Stimulated activated CD4-positive, alpha-beta T cell treated with anti-CD3 and anti-CD28 coated beads, Interleukin-4, amount 100 ng/mL, for 24 hours (primary cell): ENCODE measurements at regions not wholly inside any gene's neighbourhood (a gene's known extent, or its start where the extent isn't known, plus 50 kb on each side); places are given as distances from the start of the nearest gene placed in this dataset.
"Not testable (repeated sequence)": the region's sequence is repeated elsewhere in the genome, so short reads cannot be mapped to it uniquely, and the experiment has no call there.

Experiments
- DNase-seq: peaks from one replicate; pipeline ENCODE4 v3.0.0-alpha.2; 2020

DNA sequence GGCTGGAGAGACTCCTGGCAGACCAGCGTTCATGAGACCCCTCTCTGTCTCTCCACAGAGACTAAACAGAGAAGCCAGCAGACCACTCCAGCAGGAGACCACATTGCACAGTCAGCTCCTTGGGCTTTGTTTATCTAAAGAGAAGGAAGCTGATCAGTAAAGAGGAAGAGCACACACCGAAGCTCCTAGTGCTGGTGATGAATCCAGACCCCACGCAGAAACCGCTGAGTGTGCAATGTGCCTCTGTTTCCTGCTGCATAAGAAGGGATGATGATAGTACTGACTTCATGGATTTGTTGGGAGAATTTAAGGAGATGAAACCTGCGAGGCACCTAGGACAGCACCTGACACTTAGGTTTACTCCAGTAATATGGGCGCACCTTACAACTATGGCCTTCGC, 544.1 kb upstream of the ID2 start:
- DNase-seq, result no peak

DNA sequence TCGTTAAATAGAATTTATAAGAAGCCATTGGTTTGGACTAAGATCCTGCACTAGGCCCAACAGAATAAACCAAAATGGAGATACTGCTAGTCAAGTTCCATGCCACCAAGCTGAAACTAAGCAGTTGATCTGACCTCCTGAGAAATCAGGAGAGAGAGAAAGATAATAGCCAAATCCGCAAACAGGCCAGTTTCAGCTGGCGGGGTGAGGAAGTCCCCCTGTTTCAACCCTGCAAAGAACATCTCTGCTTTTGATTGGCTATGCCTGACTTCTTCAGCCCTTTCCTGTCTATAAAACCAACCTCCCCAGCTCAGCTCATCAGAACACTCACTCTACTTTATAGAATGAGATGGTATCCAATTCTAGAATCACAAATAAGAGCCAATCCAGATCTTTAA, 543.3 kb upstream of the ID2 start:
- DNase-seq, result no peak

DNA sequence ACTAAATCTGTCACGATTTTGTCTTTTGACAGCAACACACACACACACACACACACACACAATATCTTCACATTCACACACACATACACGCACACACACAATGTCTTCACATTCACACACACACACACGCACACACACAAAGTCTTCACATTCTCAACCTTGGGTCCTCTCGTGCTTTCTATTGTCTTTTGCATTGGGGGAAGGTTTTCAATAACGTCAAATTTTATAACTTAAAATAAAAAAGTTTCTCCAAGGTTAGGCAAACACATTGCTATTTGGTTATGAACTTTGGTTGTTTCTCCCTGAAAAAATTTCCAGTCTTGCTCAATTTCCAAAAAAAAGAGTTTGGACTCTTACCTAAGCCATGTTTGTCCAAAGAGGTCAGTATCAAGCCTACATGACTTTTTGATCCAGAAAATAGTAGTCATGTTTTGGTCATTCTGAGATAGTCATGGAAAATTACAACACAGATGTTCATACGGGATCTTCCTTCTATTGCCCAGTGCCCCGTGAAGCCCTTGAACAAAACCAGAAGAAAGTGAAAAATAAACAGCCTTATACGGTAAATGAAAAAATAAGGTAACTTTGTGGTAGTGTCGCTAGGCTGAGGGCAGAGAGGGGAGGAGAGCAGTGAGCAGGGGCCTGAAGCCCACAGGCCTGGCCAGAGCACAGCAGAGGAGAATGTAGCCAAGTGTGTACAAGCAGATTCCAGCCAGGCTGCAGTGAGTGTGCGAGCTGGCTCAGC, 542.8 kb upstream of the ID2 start:
- DNase-seq, result no peak

DNA sequence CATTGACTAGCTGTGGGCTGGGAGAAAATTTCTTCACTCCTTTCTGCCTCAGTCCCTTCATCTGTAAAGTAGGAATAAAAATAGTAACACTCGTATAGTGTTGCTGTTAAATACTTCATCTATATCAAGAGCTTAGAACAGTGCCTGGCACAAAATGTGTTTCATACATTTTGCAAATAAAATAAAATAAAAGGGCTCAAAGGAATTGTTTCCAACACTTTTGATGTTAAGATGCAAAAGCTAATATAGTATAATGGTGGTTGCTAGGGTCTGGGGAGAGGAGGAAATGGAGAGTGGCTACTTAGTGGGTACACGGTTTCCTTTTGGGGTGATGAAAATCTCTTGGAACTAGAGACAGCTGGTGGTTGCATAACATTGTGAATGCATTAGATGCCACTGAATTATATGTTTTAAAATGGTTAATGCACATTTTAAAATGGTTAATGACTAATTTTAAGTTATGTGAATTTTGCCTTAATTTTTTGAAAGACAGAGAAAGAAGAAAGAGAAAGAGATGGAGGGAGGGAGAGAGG, 542.1 kb upstream of the ID2 start:
- DNase-seq, result no peak

DNA sequence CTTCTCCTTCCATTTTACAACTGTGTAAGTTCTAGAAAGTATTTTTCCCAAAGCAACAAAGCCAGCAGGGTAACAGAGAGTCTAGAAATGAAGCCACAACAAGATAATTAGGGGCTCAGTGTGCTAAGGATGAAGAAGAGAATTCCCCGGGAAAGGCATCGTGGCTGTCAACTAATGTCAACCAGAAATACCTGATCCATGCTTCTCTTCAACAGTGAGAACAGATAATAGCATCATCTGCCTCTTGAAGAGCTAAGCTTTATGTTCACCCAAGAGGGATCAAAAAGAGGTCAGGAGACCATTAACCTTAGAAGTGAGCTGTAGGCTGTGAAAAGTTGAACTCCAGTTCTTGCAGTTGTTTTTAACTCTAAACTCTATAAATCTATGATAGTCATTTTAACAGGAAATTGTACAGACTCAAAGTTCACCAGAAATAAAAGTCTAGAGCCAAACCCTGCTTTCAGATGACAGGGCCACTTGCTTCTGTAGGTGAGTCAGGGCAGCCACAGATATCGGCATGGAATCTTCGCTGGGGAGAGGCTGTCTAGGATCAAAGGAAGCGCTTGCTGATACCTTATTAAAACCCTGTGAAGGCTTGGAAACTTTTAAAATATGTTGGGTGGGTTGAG, 540.7 kb upstream of the ID2 start:
- DNase-seq, result no peak

DNA sequence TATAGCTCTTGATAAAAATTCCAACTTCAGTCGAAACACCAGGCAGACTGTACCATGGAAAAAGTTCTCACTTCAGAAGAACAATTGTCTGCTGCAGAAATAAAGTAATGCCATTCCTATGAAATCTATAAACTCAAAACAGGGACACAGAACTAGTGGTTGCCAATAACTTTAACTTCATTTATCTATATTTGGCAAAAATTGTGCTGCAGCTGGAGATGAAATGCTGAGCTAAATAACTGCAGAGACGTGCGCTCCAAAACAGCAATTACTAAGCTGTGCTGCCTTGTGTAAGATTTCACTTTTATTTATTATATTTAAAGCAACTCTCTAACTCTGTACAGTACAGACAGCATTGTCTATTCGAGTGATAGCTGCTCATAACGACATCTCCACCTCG, 540.1 kb upstream of the ID2 start:
- DNase-seq, result no peak

DNA sequence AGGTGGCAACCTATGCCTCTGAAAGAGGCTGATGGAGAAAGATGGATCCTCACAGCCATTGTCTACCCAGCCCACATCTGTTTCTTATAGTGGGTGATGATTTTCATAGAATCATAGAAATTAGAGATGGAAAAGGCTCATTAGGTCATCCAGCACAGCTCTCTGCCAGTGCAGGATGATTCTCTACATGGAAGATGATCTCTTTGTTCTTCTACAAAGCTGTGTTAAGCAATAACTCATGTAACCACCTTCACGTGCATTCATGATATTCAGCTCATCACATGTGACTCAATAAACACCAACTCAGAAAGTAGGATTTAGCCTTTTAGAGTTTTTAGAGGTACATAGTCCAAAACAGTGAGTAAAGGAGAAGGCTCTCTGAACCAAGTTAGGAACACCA, 539.4 kb upstream of the ID2 start:
- DNase-seq, result no peak

DNA sequence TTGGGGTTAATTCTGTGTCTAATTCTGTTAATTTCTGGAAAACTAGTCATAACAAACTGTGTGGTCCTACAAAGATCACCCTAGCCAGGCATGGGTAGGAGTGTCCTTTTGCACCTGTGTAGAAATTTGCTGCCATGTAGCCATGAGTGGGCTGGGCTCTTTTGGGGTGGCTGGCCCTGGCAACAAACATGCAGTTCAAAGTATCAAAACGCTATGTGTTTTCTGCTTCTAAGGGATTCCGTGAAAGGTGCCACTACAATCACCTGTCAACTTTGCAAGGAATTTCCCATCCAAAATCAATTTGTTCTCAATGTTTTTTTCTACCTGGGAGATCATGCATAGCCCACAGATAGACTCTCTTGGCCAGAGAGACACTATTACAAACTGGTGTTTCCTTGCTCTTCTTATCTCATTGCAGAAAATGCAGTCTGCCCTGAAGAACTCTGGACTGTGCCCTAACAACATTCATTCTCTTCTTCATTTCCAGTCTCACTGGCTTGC, 537.7 kb upstream of the ID2 start:
- no peak for DNase-seq

DNA sequence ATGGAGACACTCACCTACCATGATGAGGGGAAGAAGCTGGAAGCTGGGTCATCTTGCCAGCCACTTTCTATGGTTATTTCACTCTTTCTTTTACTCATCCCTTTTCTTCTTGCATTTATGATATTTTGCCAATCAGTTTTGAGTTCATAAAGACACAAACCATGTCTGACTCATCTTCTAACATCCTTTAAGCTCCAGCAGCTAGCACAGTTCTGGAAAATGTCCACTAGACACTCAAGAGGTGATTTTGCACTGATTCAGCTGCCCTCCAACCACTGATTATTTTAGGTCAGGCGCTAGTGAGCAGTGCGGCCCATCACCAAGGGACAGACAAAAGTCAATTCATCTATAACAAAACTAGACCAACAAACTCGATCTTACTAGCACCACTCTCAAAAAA, 537.1 kb upstream of the ID2 start:
- DNase-seq, result no peak

DNA sequence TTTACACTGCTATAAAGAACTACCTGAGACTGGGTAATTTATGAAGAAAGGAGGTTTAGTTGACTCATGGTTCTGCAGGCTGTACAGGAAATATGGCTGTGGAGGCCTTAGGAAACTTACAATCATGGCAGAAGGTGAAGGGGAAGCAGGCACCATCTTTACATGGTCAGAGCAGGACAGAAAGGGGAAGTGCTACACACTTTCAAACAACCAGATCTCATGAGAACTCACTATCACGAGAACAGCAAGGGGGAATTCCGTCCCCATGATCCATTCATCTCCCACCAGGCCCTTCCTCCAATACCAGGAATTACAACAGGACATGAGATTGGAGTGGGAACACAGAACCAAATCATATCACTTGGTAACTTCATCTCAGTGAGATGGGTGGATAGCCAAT, 536.5 kb upstream of the ID2 start:
- DNase-seq, result not testable (repeated sequence)

DNA sequence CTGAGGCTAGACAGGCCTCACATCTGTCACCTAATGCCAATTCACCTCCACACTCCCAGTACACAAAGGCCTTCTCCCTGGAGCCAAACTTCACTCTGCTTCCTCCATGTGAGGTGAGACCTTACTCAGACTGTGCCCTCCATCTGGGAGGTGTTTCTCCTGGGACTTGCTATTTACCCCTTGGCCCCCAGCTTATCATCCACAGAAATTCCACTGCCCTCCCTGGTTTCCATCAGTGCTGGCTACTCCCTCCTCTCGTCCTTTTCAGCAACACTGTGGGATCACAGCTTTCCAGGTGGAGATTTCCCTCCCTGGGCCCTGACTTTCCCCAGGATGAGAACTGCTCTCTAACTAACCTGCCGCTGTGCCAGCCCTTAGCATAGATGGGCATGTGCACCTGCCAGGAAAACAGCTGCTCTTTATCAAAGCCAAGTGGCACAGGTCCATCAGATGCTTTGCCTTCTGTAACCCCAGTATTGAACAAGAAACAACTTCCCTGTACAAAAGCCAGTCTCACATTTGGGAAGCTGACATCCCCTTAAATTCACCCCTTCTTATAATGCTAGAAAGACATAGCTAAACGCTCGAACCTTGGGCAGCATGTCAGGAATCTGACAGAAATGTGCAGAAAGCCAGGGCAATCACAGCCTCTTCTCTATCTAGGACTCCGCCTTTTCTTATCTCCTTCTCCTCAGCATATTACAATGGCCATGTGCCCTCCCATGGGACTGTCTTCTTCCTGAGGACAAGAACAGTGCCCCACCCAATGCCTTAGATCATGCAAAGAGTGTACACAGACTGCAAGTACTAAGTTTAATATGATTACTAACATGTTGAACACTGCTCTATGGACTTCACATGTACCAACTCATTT, 535.5 kb upstream of the ID2 start:
- no peak for DNase-seq

DNA sequence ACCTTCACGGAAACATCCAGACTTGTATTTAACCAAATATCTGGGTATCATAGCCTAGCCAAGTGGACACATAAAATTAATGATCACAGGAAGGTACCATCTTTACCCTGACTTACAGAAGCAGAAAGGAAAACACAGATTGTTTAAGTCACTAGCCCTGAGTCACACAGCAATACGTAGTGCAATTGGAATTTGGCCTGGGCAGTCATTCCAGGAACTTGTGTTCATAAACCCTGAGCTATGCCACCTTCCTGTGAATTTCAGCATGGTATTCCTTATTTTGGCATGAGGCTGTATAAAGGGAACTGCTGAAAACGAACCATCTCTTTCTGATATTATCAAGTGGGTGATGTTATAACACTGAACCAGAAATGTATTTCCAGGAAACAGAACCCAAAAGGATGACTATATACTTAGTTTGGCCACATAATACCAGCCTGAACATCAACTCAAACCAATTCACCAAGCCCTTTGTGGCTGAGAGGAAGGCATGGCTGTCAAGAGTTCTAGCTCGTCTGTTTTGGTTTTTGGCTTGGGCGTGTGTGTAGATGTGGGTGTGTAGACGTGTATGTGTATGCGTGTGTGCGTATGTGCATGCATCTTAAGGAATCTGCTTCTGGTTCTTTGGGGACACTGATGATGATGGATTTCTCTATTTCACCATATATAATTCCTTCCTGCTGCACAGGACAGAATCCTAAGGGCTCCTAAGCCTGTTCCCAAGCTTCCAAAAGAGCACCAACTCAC, 533.4 kb upstream of the ID2 start:
- no peak for DNase-seq

DNA sequence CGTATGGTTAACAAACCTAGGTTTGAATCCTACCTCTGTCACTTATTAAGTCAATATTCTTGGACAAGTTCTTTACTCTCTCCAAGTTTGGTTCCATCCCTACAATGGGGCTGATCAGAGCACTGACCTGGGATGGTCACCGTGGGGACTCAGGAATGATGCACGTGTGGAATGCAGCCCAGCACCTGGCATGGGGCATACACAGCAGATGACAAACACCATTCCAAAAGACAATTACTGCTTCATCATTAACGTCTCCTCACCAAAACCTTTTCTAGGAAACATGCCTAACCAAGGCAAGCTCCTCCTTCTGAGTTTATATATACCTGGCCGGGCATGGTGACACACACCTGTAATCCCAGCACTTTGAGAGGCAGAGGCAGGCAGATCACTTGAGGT, 532.9 kb upstream of the ID2 start:
- DNase-seq, result no peak

DNA sequence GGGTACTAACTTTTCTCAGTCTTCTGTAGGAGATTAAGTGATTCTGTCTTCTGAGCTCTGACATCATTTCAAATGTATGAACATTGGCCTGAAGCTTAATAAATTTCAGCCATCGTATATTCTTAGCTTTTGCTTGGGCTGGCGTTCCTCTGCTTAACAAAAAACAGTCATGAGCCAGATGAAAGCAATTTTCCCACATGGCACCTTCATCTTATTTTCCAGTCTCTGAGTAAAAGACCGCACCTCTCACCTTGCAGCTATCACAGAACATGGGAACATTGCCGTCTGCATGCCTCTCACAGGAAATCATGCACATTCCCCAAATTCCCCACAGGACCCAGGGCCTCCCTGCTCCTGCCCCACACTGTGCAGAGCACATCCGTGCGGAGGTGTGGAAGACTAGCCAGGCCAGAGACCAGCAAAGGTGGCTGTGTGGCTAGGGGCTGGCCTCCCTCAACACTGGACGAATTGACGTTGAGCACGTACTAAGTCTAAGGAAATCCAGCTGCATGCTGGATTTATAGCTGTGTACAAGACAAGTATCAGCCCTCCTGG, 531.8 kb upstream of the ID2 start:
- no peak for DNase-seq

DNA sequence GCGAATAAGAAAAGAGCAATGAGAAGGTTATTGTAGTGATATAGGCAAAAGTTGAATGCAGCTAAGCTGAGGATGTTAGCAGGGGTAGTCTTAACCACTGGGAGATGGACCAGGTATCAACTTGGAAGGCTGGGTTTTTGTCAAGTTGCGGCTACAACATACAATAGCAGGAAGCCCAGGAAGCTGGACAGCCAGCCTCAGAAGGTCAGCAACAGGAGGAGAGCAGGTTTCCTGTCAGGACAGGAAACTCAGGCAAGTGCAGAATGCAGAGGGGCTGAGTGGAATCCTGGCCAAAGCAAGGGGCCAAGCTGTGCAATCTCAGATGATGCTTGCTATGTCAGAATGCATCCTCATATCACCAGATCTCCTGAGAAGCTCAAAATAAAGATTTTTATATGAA, 530.0 kb upstream of the ID2 start:
- DNase-seq, result no peak

DNA sequence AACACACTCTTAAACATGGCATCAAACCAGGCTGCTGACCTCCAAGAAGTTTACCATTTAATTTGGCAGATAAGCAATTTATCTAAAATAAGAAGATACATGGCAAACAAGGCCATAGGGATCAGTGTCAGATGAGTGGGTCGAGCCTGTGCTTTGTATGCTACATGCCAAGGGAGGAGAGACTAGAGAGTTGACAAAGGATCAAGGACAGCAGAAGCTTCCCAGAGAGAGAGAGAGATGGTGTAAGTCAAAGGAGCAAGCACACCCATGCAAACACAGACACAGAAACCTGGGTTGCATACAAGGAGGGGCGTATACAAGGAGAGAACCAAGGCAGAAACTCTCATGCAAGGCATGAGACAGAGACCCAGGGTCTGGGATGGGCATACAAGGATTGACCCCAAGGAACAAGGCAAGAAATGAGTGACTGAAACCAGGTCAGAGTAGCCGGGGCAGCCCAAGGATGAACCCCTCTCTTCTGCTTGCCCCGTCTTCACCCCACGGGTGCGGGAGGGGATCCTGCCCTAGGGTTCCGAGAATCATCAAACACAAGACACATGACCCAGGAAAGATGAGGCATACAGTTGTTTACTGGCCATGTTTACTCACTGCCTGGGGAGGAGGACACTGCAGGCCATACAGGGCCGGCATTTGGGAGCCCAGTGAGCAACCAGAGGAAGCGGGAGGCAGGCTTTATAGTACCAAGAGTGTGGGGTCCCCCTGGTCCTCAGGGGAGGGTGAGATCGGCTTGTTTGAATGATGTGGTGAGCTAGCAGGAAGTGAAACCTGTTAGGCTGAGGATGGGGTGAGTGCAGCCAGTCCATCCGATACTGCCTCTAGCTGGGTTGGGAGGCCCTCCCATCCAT, 529.2 kb upstream of the ID2 start:
- no peak for DNase-seq

DNA sequence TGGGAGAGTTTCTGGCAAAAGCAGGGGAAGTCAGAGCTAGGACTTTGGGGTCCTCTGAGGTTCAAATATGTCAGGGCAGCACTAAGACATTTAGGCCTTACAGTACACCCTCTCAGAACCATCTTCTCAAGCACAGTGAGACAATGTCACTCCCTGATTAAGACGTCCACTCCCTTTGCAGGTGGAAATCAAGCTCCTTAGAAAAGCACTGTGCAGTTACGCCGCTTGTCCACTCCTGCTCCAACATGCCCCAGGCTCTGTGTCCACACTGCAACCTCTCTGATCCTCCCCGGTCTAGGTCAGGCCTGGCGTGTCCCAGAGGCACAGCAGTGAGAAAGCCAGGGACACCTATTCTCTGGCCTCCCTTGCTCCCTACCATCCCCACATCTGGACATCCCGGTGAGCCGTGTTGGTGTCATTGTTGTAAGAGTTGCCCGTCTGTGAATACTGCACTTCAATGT, 528.6 kb upstream of the ID2 start:
- no peak for DNase-seq

DNA sequence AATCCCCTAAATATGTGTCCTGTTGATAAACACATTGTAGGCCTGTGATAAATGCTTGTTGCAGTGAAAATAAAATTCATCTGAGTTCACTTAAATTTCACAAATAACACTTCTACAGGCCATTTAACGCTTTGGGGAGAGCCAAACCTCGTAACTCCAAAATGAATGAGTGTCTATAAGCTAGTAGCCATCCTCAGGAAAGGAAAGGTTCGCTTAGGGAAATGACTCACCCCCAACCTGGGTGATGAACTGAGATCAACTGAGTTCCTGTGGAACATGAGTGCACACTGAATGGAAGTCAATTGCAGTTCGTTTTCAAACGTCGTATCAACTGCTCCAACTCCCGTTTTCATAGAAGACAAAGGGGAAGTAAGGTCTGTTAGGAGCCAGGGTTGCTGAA, 527.6 kb upstream of the ID2 start:
- no peak for DNase-seq

DNA sequence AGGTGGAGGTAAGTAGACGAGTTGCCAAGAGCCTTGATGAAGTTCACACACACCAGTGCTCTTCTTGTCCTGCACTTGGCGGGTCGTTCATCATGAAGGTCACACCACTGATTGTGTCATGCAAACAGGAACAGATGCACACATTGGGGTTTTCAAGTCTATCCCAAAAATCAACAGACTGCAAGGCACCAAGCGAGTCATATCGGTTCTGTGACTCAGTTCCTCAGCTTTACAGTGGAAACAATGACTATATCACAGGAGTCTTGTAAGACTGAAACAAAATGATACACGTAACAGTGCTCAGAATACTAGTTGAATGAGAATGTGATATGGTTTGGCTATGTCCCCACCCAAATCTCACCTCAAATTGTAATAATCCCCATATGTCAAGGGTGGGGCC, 526.9 kb upstream of the ID2 start:
- peak; percentile 64 for DNase-seq

DNA sequence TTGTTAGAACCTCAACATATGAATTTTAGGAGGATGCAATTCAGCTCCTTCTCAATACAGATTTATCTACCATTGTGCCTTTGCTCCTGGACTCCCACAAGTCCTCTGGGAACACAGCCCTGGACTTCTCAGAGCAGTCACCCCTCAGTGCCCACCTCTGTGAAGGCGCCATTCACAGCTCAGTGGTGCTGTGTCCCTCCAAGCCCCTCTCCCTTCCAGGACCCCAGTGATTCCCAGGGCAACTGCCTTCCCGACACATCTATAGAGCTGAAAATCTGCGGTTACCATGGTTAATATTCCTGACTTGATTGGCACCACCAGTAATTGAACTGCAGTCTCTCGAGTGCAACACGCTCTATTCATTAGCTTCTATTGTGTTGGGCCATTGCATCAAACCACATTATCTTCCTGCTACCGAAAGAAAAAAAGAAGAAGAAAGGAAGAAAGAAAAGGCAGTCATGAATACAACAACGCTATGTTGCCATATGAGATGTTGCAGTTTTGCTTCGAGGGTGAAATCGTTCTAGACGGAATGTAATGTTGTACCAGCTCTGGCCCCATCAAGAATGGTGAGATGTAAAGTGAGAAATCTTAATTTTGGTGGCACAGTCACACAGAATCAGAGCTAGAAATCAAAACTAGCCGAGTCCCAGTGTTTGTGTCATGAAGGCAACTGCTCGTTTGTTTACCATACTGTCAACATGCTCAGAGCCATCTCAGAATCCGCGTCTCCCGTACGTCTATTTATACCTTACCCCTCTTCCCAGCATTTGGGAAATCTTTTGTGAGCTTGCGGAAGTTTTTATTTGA, 524.0 kb upstream of the ID2 start:
- no peak for DNase-seq
